Hepatocyte (in vitro differentiated cells): ENCODE measurements at regions not wholly inside any gene's neighbourhood (a gene's known extent, or its start where the extent isn't known, plus 50 kb on each side); places are given as distances from the start of the nearest gene placed in this dataset.

Experiments
- CTCF ChIP-seq: fragments of 200-600 bp; sonication (generic); IDR thresholded peaks from 2 replicates; pipeline ENCODE4 v1.5.1; 2016; ENCODE audit warnings: antibody characterized with exemption, mild to moderate bottlenecking; ENCODE audit not compliant: poor library complexity
- EZH2 ChIP-seq: fragments of 200-600 bp; sonication (generic); IDR thresholded peaks from 2 replicates; pipeline ENCODE4 v1.6.1; 2016; ENCODE audit warnings: antibody characterized with exemption, mild to moderate bottlenecking, borderline replicate concordance

GRCh38 chr4:124104101-124104500 is 608.4 kb downstream of the ANKRD50 start:
- no peak for TF ChIP-seq CTCF
- TF ChIP-seq EZH2: no peak
